ENCODE measurements at regions not wholly inside any gene's neighbourhood (a gene's known extent, or its start where the extent isn't known, plus 50 kb on each side); places are given as distances from the start of the nearest gene placed in this dataset.

GRCh38 chr1:18569251-18569650 is 61.4 kb upstream of the PAX7 start:
- Mint-ChIP-seq H3K9me3 (no peaks in the 10 kb centered on the region), H3K4me1 (ENCODE audit: low read depth) (no peaks in the 10 kb centered on the region), H3K36me3 (ENCODE audit: low read depth) (no peaks in the 10 kb centered on the region), H3K4me3 (no peak overlapping the region), H3K27ac (no peak overlapping the region), H3K27me3 (peaks cover 9% of the 10 kb centered on the region)
- TF ChIP-seq, protein P1, sequence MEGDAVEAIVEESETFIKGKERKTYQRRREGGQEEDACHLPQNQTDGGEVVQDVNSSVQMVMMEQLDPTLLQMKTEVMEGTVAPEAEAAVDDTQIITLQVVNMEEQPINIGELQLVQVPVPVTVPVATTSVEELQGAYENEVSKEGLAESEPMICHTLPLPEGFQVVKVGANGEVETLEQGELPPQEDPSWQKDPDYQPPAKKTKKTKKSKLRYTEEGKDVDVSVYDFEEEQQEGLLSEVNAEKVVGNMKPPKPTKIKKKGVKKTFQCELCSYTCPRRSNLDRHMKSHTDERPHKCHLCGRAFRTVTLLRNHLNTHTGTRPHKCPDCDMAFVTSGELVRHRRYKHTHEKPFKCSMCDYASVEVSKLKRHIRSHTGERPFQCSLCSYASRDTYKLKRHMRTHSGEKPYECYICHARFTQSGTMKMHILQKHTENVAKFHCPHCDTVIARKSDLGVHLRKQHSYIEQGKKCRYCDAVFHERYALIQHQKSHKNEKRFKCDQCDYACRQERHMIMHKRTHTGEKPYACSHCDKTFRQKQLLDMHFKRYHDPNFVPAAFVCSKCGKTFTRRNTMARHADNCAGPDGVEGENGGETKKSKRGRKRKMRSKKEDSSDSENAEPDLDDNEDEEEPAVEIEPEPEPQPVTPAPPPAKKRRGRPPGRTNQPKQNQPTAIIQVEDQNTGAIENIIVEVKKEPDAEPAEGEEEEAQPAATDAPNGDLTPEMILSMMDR (IDR thresholded peaks at IDR 0.05), result no peak
- DNase-seq (no peak), ATAC-seq (no peak)
- CTCF ChIA-PET, result no interaction called here
- intact Hi-C loops (cut with micrococcal nuclease), result no loop called here
- POLR2A ChIA-PET, result no interaction called here

DNA sequence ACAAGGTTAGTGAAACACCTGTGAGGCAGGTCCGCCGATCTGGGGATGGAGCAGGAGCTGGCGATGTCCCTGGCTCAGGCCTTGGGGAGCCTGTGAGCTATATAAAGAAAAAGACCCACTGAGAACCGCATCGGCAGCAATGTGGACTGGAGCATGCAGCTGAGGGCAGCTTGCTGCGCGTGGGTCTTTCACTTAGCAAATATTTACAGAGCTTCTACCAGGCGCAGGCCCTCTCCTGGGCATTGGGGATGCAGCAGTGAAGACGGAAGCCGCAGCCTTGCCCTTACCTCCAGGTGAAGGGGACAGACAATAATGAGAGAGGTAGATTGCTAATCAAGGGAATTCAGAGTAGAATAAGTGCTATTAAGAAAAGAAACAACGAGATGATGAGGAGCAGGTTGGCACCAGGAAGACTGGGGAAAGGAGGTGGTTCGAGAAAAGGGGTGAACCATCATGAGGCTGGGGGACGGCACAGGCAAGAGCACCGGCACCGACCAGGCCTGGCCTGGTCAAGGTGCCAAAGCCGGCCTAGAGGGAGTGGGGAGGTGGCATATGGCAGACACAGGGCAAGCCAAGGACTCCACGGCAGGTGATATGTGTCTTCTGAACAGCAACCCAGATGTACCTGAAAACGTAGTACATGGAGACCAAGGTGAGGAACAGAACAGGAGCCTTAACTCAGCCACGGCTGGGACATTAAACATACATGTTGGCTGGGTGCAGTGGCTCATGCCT is 60.7 kb upstream of the PAX7 start:
- Mint-ChIP-seq H3K27me3 (peaks cover 9% of the 10 kb centered on the region), H3K9me3 (no peaks in the 10 kb centered on the region), H3K4me1 (ENCODE audit: low read depth) (no peaks in the 10 kb centered on the region), H3K27ac (no peak overlapping the region), H3K4me3 (no peak overlapping the region), H3K36me3 (ENCODE audit: low read depth) (no peaks in the 10 kb centered on the region)
- ChIA-PET CTCF (interaction anchor here (2.4 kb wide), 1 partner anchor 11 kb away, joined by 9 read pairs; no protein-coding TSS in a partner anchor), POLR2A (no interaction called here)
- intact Hi-C loops (cut with micrococcal nuclease), result no loop called here
- TF ChIP-seq, protein P1 (IDR thresholded peaks at IDR 0.05), result no peak
- DNase-seq, result no peak
- no peak for ATAC-seq

DNA sequence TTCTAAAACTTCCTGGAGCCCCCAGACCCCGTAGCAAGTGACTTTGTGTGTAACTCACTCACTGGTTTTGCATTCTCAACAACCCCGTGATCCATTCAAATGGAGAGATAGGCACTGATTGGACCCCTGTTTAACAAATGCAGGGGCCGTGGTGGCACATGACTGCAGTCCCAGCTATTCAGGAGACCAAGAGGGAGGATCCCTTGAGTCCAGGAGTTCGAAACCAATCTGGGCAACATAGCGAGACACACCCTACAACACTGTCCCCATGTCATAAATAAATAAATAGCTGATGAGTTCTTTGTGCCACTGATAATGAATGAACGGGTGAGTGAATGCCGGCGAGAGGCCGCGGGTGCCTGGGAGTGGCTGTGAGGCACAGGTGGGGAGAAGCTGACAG is 59.4 kb upstream of the PAX7 start:
- ChIA-PET POLR2A (no interaction called here), CTCF (interaction anchor here (2.4 kb wide), 1 partner anchor 10 kb away, joined by 9 read pairs; no protein-coding TSS in a partner anchor)
- no peak overlapping the region for H3K27ac Mint-ChIP-seq
- no peaks in the 10 kb centered on the region for H3K36me3 Mint-ChIP-seq (ENCODE audit: low read depth)
- intact Hi-C loops (cut with micrococcal nuclease), result no loop called here
- ATAC-seq (no peak), DNase-seq (no peak)
- peaks cover 6% of the 10 kb centered on the region for H3K27me3 Mint-ChIP-seq
- H3K4me1 Mint-ChIP-seq (ENCODE audit: low read depth), result no peaks in the 10 kb centered on the region
- H3K9me3 Mint-ChIP-seq, result no peaks in the 10 kb centered on the region
- H3K4me3 Mint-ChIP-seq, result no peak overlapping the region
- TF ChIP-seq, protein P1 (IDR thresholded peaks at IDR 0.05), result no peak

DNA sequence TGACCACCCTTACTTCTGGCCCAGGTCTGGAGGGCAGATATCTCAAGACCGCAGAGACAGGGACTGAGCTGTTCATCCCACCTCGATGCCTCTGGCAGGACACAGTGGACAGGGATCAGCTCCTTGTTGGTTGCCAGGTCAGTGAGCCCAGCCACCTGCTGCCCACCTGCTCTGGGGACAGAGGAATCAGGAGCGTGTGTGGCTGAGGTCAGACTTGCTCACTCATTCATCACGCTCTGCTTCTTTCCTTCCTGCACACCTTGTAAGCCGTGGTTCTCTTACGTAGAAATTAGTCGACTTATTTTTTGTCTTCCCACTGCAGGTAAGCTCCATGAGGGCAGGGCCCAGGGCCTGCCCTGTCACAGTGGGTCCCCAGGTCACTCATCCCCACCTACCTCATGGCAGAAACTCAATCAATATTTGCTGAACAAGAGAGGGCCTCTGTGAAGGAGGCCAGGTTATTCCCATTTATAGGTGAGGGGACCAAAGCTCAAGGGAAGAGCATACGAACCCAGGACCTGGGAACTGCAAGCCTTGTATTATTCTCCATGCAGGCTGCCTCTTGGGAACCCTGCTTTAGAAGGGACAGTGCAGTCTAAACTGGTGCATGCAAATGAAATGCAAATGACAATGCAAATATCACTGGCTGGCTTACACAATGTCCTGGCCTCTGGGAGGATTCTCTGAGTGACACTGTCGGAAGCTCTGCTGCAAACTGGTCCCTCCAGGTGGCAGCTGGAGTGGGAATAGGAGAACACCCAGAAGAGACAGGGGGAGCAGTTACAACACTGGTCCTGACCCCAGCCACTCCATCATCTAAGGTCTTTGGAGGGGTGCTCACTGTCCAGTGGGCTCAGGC is 58.4 kb upstream of the PAX7 start:
- ATAC-seq (no peak), DNase-seq (no peak)
- intact Hi-C loops (cut with micrococcal nuclease), result no loop called here
- TF ChIP-seq, protein P1 (IDR thresholded peaks at IDR 0.05), result no peak
- Mint-ChIP-seq H3K27me3 (peaks cover 6% of the 10 kb centered on the region), H3K9me3 (no peaks in the 10 kb centered on the region), H3K4me1 (ENCODE audit: low read depth) (no peaks in the 10 kb centered on the region), H3K36me3 (ENCODE audit: low read depth) (no peaks in the 10 kb centered on the region), H3K4me3 (no peak overlapping the region), H3K27ac (no peak overlapping the region)
- CTCF ChIA-PET, result interaction anchor here (1.2 to 2.4 kb wide), 2 partner anchors 9 kb away, joined by 4 to 9 read pairs; no protein-coding TSS in a partner anchor
- POLR2A ChIA-PET, result interaction anchor here (0.6 kb wide), 1 partner anchor 75 kb away, joined by 3 read pairs; no protein-coding TSS in a partner anchor

DNA sequence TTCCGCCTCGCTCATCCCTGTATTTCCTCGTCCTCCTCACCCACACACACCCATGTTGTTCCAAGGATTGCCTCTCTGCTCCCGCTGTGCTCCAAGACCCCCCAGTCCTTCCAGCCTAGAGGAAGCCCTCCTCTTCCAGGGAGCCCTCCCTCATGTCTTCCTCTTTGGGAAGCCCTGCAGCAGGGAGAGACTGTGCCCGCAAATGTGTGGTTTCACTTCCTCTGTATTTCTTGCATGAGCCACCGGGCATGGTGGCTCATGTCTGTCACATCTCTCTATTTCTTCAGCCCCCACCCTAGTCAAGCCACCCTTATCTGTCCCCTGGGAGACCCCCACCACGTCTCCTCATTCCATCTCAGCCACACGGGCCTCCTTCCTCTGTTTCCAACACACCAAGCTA is 57.5 kb upstream of the PAX7 start:
- Mint-ChIP-seq H3K27me3 (peaks cover 6% of the 10 kb centered on the region), H3K4me1 (ENCODE audit: low read depth) (no peaks in the 10 kb centered on the region), H3K36me3 (ENCODE audit: low read depth) (no peaks in the 10 kb centered on the region), H3K9me3 (no peaks in the 10 kb centered on the region), H3K4me3 (no peak overlapping the region), H3K27ac (no peak overlapping the region)
- ATAC-seq (no peak), DNase-seq (no peak)
- TF ChIP-seq, protein P1 (IDR thresholded peaks at IDR 0.05), result no peak
- ChIA-PET POLR2A (no interaction called here), CTCF (interaction anchor here (1.2 kb wide), 1 partner anchor 8 kb away, joined by 4 read pairs; no protein-coding TSS in a partner anchor)
- intact Hi-C loops (cut with micrococcal nuclease), result no loop called here

All from activated CD8-positive, alpha-beta T cell treated with anti-CD3 and anti-CD28 coated beads for 36 hours (primary cell).